ENCODE measurements at regions not wholly inside any gene's neighbourhood (a gene's known extent, or its start where the extent isn't known, plus 50 kb on each side); places are given as distances from the start of the nearest gene placed in this dataset.

DNA sequence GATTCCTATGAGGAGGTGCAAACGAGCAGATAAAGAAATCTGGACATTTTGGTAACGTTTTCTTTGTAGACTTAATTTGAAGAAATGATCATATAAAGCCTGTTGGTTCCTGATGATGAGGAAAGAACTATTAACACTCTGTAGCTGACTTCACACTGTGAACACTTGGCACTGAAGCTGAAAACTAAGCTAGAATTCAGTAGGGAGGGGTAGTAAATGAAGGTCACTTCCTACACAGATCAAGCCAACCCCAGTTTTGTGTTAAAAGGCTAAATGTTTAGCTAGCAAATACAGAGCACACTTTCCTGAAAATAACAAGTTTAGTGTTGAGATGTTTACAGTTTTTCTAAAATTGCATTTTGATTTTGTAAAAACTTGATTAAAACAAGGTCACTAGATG lies 296.2 kb upstream of the PRDM1 start:
- H3K4me1 ChIP-seq (ENCODE audit: control insufficient read depth in 2 of 2, insufficient read depth in 2 of 2, low read length in 2 of 2): peaks cover 18 to 24% of the 10 kb centered on the region in 2 donors
- CTCF ChIA-PET: interaction anchor here (1.1 kb wide), 1 partner anchor 433 kb away, joined by 3 read pairs; no protein-coding TSS in a partner anchor

DNA sequence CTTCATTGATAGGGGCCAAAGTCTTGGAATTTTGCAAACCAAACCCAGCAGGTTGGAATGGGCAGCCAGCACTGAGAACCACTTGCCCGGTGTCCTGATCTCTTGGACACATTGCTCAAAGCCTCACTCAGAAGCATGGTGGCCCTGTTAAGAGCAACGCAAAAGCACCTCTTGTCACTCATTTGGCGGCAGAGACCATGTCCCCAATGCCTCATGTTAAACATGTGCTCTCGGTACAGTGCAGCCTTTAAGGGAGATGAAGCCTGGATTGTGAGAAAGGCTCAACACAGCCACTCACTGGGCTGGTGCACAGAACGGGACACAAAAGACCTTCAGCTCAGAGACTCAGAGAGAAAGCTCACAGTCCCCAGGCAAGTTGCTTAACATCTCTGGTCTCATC lies 298.4 kb upstream of the PRDM1 start:
- WGBS (ENCODE audit: insufficient coverage): 100% methylated on average over 4 of the region's 5 CpGs
- H3K27me3 ChIP-seq (replicated peaks in 1 of 4; ENCODE audit: control extremely low read depth in 1 of 4, control insufficient read depth in 3 of 4, insufficient read depth in 4 of 4, low read length in 3 of 4): no peaks in the 10 kb centered on the region
- no peak for TF ChIP-seq EZH2 (IDR thresholded peaks at IDR 0.05; ENCODE audit: borderline replicate concordance, insufficient read depth, low read depth, low read length, poor library complexity, severe bottlenecking)
- TF ChIP-seq, protein P1, sequence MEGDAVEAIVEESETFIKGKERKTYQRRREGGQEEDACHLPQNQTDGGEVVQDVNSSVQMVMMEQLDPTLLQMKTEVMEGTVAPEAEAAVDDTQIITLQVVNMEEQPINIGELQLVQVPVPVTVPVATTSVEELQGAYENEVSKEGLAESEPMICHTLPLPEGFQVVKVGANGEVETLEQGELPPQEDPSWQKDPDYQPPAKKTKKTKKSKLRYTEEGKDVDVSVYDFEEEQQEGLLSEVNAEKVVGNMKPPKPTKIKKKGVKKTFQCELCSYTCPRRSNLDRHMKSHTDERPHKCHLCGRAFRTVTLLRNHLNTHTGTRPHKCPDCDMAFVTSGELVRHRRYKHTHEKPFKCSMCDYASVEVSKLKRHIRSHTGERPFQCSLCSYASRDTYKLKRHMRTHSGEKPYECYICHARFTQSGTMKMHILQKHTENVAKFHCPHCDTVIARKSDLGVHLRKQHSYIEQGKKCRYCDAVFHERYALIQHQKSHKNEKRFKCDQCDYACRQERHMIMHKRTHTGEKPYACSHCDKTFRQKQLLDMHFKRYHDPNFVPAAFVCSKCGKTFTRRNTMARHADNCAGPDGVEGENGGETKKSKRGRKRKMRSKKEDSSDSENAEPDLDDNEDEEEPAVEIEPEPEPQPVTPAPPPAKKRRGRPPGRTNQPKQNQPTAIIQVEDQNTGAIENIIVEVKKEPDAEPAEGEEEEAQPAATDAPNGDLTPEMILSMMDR (IDR thresholded peaks at IDR 0.05): no peak
- intact Hi-C loops (cut with micrococcal nuclease): no loop called here
- POLR2A ChIA-PET: no interaction called here
- peaks cover 10 to 16% of the 10 kb centered on the region in 2 donors for H3K4me1 ChIP-seq (ENCODE audit: control insufficient read depth in 2 of 2, insufficient read depth in 2 of 2, low read length in 2 of 2)
- CTCF ChIA-PET: no interaction called here
- no peak overlapping the region for H3K27ac Mint-ChIP-seq
- no peak overlapping the region for H3K27ac ChIP-seq (ENCODE audit: low read length in 2 of 2)
- no peaks in the 10 kb centered on the region for H3K36me3 ChIP-seq (replicated peaks in 1 of 2; ENCODE audit: control extremely low read depth in 1 of 2, control insufficient read depth in 1 of 2, extremely low read depth in 1 of 2, insufficient read depth in 2 of 2, low read length in 1 of 2)
- no peak overlapping the region for H2AFZ ChIP-seq (ENCODE audit: insufficient read depth, low read depth, low read length, poor library complexity, severe bottlenecking)
- H3K9ac ChIP-seq (ENCODE audit: low read length): no peak overlapping the region
- H3K4me3 ChIP-seq (ENCODE audit: control extremely low read depth in 1 of 5, extremely low read depth in 1 of 5, insufficient read depth in 1 of 5, low read depth in 2 of 5, low read length in 4 of 5): no peak overlapping the region
- H4K20me1 ChIP-seq (ENCODE audit: control insufficient read depth, insufficient read depth, low read length, poor library complexity, severe bottlenecking): no peaks in the 10 kb centered on the region
- H3K4me2 ChIP-seq (replicated peaks; ENCODE audit: low read depth, low read length, poor library complexity, severe bottlenecking): no peak overlapping the region
- no peaks in the 10 kb centered on the region for H3K27me3 Mint-ChIP-seq
- H3K79me2 ChIP-seq (ENCODE audit: control insufficient read depth, insufficient read depth, low read length): no peaks in the 10 kb centered on the region
- ATAC-seq (ENCODE audit: low read depth) (no peak), DNase-seq (no peak)
- H3K4me1 Mint-ChIP-seq: peaks cover 24% of the 10 kb centered on the region
- no peaks in the 10 kb centered on the region for H3K9me3 Mint-ChIP-seq (ENCODE audit: insufficient read depth)
- no peaks in the 10 kb centered on the region for H3K9me3 ChIP-seq (ENCODE audit: control extremely low read depth in 1 of 3, control insufficient read depth in 2 of 3, insufficient read depth in 1 of 3, low read length in 2 of 3)
- no peak overlapping the region for H3K4me3 Mint-ChIP-seq

More for the DNA sequence above, 296.2 kb upstream of the PRDM1 start:
- DNase-seq (no peak), ATAC-seq (ENCODE audit: low read depth) (no peak)
- no peak overlapping the region for H3K9ac ChIP-seq (ENCODE audit: low read length)
- no peak overlapping the region for H3K4me2 ChIP-seq (replicated peaks; ENCODE audit: low read depth, low read length, poor library complexity, severe bottlenecking)
- H3K9me3 Mint-ChIP-seq (ENCODE audit: insufficient read depth): no peaks in the 10 kb centered on the region
- no peak overlapping the region for H3K27ac Mint-ChIP-seq
- no peaks in the 10 kb centered on the region for H3K79me2 ChIP-seq (ENCODE audit: control insufficient read depth, insufficient read depth, low read length)
- H3K9me3 ChIP-seq (ENCODE audit: control extremely low read depth in 1 of 3, control insufficient read depth in 2 of 3, insufficient read depth in 1 of 3, low read length in 2 of 3): no peaks in the 10 kb centered on the region
- no peaks in the 10 kb centered on the region for H4K20me1 ChIP-seq (ENCODE audit: control insufficient read depth, insufficient read depth, low read length, poor library complexity, severe bottlenecking)
- POLR2A ChIA-PET: no interaction called here
- no peaks in the 10 kb centered on the region for H3K27me3 ChIP-seq (replicated peaks in 1 of 4; ENCODE audit: control extremely low read depth in 1 of 4, control insufficient read depth in 3 of 4, insufficient read depth in 4 of 4, low read length in 3 of 4)
- peaks cover 34% of the 10 kb centered on the region for H3K4me1 Mint-ChIP-seq
- WGBS (ENCODE audit: insufficient coverage): no CpG with 5 or more reads among the region's 2 CpGs
- no peaks in the 10 kb centered on the region for H3K27me3 Mint-ChIP-seq
- intact Hi-C loops (cut with micrococcal nuclease): loop anchor here (10.0 kb wide), 1 partner anchor 295 kb away; the partner anchor contains the start of gene PRDM1
- no peaks in the 10 kb centered on the region for H3K36me3 ChIP-seq (replicated peaks in 1 of 2; ENCODE audit: control extremely low read depth in 1 of 2, control insufficient read depth in 1 of 2, extremely low read depth in 1 of 2, insufficient read depth in 2 of 2, low read length in 1 of 2)
- no peak overlapping the region for H3K4me3 Mint-ChIP-seq
- H3K4me3 ChIP-seq (ENCODE audit: control extremely low read depth in 1 of 5, extremely low read depth in 1 of 5, insufficient read depth in 1 of 5, low read depth in 2 of 5, low read length in 4 of 5): no peak overlapping the region
- H2AFZ ChIP-seq (ENCODE audit: insufficient read depth, low read depth, low read length, poor library complexity, severe bottlenecking): no peak overlapping the region
- TF ChIP-seq, protein P1 (IDR thresholded peaks at IDR 0.05): no peak
- TF ChIP-seq EZH2 (IDR thresholded peaks at IDR 0.05; ENCODE audit: borderline replicate concordance, insufficient read depth, low read depth, low read length, poor library complexity, severe bottlenecking): no peak
- no peak overlapping the region for H3K27ac ChIP-seq (ENCODE audit: low read length in 2 of 2)
